GM12878 (cell line): ENCODE measurements at regions not wholly inside any gene's neighbourhood (a gene's known extent, or its start where the extent isn't known, plus 50 kb on each side); places are given as distances from the start of the nearest gene placed in this dataset.

ENCODE experiments used
- ATAC-seq: fragments of 200-7000 bp; cut with Tn5 transposase; 3 replicates; pipeline ENCODE4 v1.9.1; 2020; ENCODE audit warnings: mild to moderate bottlenecking, moderate library complexity
- BruUV-seq: library from RNA; stranded (reverse); fragments of 400-500 nt; replicated peaks from 2 replicates; lab custom pipeline; 2021; lab: Mats Ljungman, UMichigan
- CTCF ChIA-PET: fragments of 300-600 bp; sonication (Branson Sonifier 250); formaldehyde crosslinking; extraction: SDS; loops from one replicate; lab custom pipeline; 2021; ENCODE audit warnings: inconsistent platforms; lab: Yijun Ruan, JAX
- POLR2A ChIA-PET: fragments of 350-600 bp; formaldehyde crosslinking; extraction: SDS; loops from one replicate; lab custom pipeline; 2021; ENCODE audit warnings: inconsistent platforms; lab: Charles Lee
- RAD21 ChIA-PET: fragments of 300-600 bp; sonication (Branson Sonifier 250); formaldehyde crosslinking; loops from one replicate; lab custom pipeline; 2023; ENCODE audit warnings: antibody characterized with exemption; ENCODE audit not compliant: unreplicated experiment; lab: Charles Lee
- SMC1A ChIA-PET: fragments of 300-600 bp; sonication (Branson Sonifier 250); formaldehyde crosslinking; loops from one replicate; lab custom pipeline; 2023; ENCODE audit not compliant: unreplicated experiment, uncharacterized antibody; lab: Charles Lee
- DNase-seq: peaks from one replicate; pipeline ENCODE4 v3.0.0-alpha.2; 2011; ENCODE audit warnings: low read depth, low spot score
- FAIRE-seq: peaks from 3 replicates; lab custom pipeline; 2011; peaks lifted over from hg19 to GRCh38; lab: Jason Lieb, UNC
- H2AFZ ChIP-seq: 2 replicates; pipeline ENCODE4 v1.6.0; 2011; ENCODE audit warnings: low read depth, low read length, control low read depth; ENCODE audit not compliant: control insufficient read depth
- H3K27ac ChIP-seq: 2 replicates; pipeline ENCODE4 v1.5.1; 2011; ENCODE audit warnings: control low read depth; ENCODE audit not compliant: control insufficient read depth, insufficient read depth
- H3K27me3 ChIP-seq, 2 experiments: replicated peaks in 1 of 2; 2 replicates each; pipeline versions ENCODE4 v1.6.0 to v1.6.1; 2011; ENCODE audit warnings: low read length in 1 of 2; ENCODE audit not compliant: control insufficient read depth in 2 of 2, insufficient read depth in 2 of 2
- H3K36me3 ChIP-seq, 2 experiments: 2 replicates each; pipeline ENCODE4 v1.5.1; 2011; ENCODE audit warnings: low read length in 1 of 2; ENCODE audit not compliant: control insufficient read depth in 2 of 2, insufficient read depth in 2 of 2
- H3K4me1 ChIP-seq: 2 replicates; pipeline ENCODE4 v1.6.1; 2011; ENCODE audit warnings: mild to moderate bottlenecking, low read length, moderate library complexity, mixed read lengths; ENCODE audit not compliant: control insufficient read depth, insufficient read depth
- H3K4me2 ChIP-seq: 2 replicates; pipeline ENCODE4 v1.6.0; 2011; ENCODE audit warnings: control low read depth; ENCODE audit not compliant: control insufficient read depth, insufficient read depth
- H3K4me3 ChIP-seq: fragments of 200-600 bp; sonication (generic); 2 replicates; pipeline ENCODE4 v1.5.1; 2016
- H3K79me2 ChIP-seq: 2 replicates; pipeline ENCODE4 v1.6.0; 2011; ENCODE audit warnings: low read length; ENCODE audit not compliant: control insufficient read depth, insufficient read depth
- H3K9ac ChIP-seq: 2 replicates; pipeline ENCODE4 v1.8.0; 2011; ENCODE audit warnings: low read length, control low read depth, mixed read lengths; ENCODE audit not compliant: control insufficient read depth, insufficient read depth
- H3K9me3 ChIP-seq: replicated peaks from 3 replicates; pipeline ENCODE4 v1.5.1; 2011; ENCODE audit warnings: mild to moderate bottlenecking, low read length; ENCODE audit not compliant: control insufficient read depth, insufficient read depth
- H4K20me1 ChIP-seq: 2 replicates; pipeline ENCODE4 v1.6.0; 2011; ENCODE audit not compliant: control insufficient read depth, insufficient read depth
- EED ChIP-seq: sonication (generic); IDR thresholded peaks from 2 replicates; pipeline ENCODE4 v1.6.1; 2016; ENCODE audit warnings: antibody characterized with exemption, low read depth
- JUNB ChIP-seq: IDR thresholded peaks from 2 replicates; pipeline ENCODE4 v1.6.1; 2016; ENCODE audit warnings: antibody characterized with exemption, mild to moderate bottlenecking
- MEF2A ChIP-seq: IDR thresholded peaks from 2 replicates; pipeline ENCODE4 v1.6.1; 2011; ENCODE audit warnings: low read depth, mild to moderate bottlenecking, low read length, moderate library complexity; ENCODE audit not compliant: insufficient read depth
- NR2C1 ChIP-seq: fragments of 450-650 bp; IDR thresholded peaks from 2 replicates; pipeline ENCODE4 v1.6.1; 2017; ENCODE audit warnings: antibody characterized with exemption, mild to moderate bottlenecking, moderate library complexity
- RELA ChIP-seq: fragments of 450-650 bp; IDR thresholded peaks from 2 replicates; pipeline ENCODE4 v1.8.0; 2014; ENCODE audit warnings: borderline replicate concordance; ENCODE audit not compliant: partially characterized antibody
- SMC3 ChIP-seq: IDR thresholded peaks from 2 replicates; pipeline ENCODE4 v1.6.1; 2011; ENCODE audit warnings: low read length, improper control_type of control experiment, borderline replicate concordance
- STAT1 ChIP-seq: fragments of 450-650 bp; conservative IDR thresholded peaks from 2 replicates; pipeline ENCODE4 v1.6.1; 2014; ENCODE audit warnings: antibody characterized with exemption, mild to moderate bottlenecking
- ZBED1 ChIP-seq: IDR thresholded peaks from 2 replicates; pipeline ENCODE4 v1.6.1; 2016; ENCODE audit warnings: borderline replicate concordance
- ZNF622 ChIP-seq: fragments of 450-650 bp; IDR thresholded peaks from 2 replicates; pipeline ENCODE4 v1.6.1; 2017; ENCODE audit warnings: mild to moderate bottlenecking, inconsistent platforms
- WGBS: methylation state at CpG from one replicate; pipeline ENCODE4 v1.1.6; 2016; ENCODE audit warnings: low lambda C conversion rate; ENCODE audit not compliant: insufficient replicate concordance, insufficient coverage; ENCODE audit errors: missing lambda C conversion rate; 5-methylcytosine and 5-hydroxymethylcytosine counted together
- in situ Hi-C: fragments of 300-500 bp; cut with MboI; formaldehyde crosslinking; loops from 9 replicates; pipeline ENCODE4 v1.14.3; 2018; ENCODE audit warnings: mixed read lengths
- intact Hi-C: fragments of 100-400 bp; cut with micrococcal nuclease; formaldehyde crosslinking; loops from one replicate; pipeline ENCODE4 v1.14.2; 2022; ENCODE audit not compliant: unreplicated experiment
- TF ChIP-seq, protein P1 (sequence below): fragments of 450-650 bp; formaldehyde crosslinking; IDR thresholded peaks from 2 replicates; pipeline ENCODE4 v1.4.0; 2022; ENCODE audit warnings: mild to moderate bottlenecking, moderate library complexity
- TF ChIP-seq, protein P2 (sequence below): fragments of 150-350 bp; IDR thresholded peaks from 2 replicates; pipeline ENCODE4 v1.6.1; 2016; ENCODE audit warnings: low read depth, low read length

DNA sequence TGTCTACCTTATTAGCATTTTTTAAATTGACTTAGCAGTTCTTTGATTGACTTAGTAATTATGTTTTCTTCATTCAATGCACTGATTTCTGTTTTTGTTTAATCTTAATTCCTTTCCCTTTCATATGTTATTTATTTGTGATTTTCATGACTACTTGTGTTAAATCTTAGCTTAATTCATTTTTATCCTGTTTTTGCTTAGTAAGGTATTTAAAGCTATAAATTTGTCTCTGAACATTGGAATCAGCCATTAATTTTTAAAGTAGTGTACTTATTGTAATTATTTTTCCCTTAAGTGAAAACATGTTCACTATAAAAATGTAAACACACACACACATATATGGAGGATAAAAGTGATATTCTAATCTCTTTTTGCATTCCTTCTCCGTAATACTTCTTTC is 109.1 kb upstream of the DIPK2B start:
- Histone ChIP-seq H3K9ac (no peak overlapping the region), H3K4me2 (no peak overlapping the region), H3K27ac (no peak overlapping the region), H3K79me2 (no peaks in the 10 kb centered on the region), H3K4me1 (no peaks in the 10 kb centered on the region), H3K27me3 (no peaks in the 10 kb centered on the region), H3K4me3 (no peak overlapping the region), H3K36me3 (no peaks in the 10 kb centered on the region), H4K20me1 (no peaks in the 10 kb centered on the region)
- WGBS, result 86% methylated on average over 1 of the region's 1 CpG
- ATAC-seq, result no peak
- POLR2A ChIA-PET, result no interaction called here
- no TSS peak for BruUV-seq
- intact Hi-C loops (no loop called here), in situ Hi-C loops (no loop called here)
- CTCF ChIA-PET, result interaction anchor here (0.8 kb wide), 1 partner anchor 16 kb away, joined by 3 read pairs; no protein-coding TSS in a partner anchor
- RAD21 ChIA-PET, result no interaction called here
- no peak for DNase-seq
- SMC1A ChIA-PET, result no interaction called here
- no peak for FAIRE-seq
- TF ChIP-seq ZBED1, result no peak
- TF ChIP-seq, protein P1, sequence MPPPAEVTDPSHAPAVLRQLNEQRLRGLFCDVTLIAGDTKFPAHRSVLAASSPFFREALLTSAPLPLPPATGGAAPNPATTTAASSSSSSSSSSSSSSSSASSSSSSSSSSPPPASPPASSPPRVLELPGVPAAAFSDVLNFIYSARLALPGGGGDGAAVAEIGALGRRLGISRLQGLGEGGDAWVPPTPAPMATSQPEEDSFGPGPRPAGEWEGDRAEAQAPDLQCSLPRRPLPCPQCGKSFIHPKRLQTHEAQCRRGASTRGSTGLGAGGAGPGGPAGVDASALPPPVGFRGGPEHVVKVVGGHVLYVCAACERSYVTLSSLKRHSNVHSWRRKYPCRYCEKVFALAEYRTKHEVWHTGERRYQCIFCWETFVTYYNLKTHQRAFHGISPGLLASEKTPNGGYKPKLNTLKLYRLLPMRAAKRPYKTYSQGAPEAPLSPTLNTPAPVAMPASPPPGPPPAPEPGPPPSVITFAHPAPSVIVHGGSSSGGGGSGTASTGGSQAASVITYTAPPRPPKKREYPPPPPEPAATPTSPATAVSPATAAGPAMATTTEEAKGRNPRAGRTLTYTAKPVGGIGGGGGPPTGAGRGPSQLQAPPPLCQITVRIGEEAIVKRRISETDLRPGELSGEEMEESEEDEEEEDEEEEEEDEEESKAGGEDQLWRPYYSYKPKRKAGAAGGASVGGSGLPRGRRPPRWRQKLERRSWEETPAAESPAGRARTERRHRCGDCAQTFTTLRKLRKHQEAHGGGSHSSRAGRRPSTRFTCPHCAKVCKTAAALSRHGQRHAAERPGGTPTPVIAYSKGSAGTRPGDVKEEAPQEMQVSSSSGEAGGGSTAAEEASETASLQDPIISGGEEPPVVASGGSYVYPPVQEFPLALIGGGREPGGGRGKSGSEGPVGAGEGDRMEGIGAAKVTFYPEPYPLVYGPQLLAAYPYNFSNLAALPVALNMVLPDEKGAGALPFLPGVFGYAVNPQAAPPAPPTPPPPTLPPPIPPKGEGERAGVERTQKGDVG, result no peak
- TF ChIP-seq, all 136 proteins: peak for 0
- no peak overlapping the region for H2AFZ ChIP-seq
- no peaks in the 10 kb centered on the region for H3K9me3 ChIP-seq

DNA sequence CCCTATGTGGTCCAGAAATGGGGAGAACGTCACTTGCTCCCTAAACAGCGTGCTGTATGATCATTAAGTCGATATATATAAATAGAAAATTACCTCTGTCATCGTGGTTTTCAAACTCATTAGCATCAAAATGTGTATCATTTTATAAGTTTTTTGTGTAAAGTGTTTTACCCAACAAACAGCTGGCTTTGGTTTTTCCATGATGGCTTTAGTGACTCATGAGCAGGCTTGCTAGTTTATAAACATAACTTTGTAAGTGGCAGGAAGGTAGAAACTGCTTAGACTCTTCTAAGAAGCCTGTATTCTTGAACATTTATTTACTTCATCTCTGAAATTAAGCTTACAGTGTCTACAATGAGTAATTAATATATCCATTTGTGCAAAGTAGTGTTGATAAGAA is 108.4 kb upstream of the DIPK2B start:
- no TSS peak for BruUV-seq
- Histone ChIP-seq H3K4me2 (no peak overlapping the region), H3K79me2 (no peaks in the 10 kb centered on the region), H3K27ac (no peak overlapping the region), H4K20me1 (no peaks in the 10 kb centered on the region), H2AFZ (no peak overlapping the region), H3K9ac (no peak overlapping the region), H3K9me3 (no peaks in the 10 kb centered on the region), H3K4me3 (no peak overlapping the region), H3K36me3 (no peaks in the 10 kb centered on the region), H3K4me1 (no peaks in the 10 kb centered on the region), H3K27me3 (no peaks in the 10 kb centered on the region)
- no peak for ATAC-seq
- ChIA-PET SMC1A (interaction anchor here (0.9 kb wide), 1 partner anchor 13 kb away, joined by 3 read pairs; no protein-coding TSS in a partner anchor), RAD21 (no interaction called here), CTCF (interaction anchor here (0.8 kb wide), 1 partner anchor 16 kb away, joined by 3 read pairs; no protein-coding TSS in a partner anchor), POLR2A (no interaction called here)
- WGBS, result 13% methylated on average over 4 of the region's 4 CpGs
- in situ Hi-C loops (no loop called here), intact Hi-C loops (no loop called here)
- no peak for DNase-seq
- no peak for FAIRE-seq
- TF ChIP-seq NR2C1, result no peak
- no peak for TF ChIP-seq SMC3
- no peak for TF ChIP-seq ZNF622
- TF ChIP-seq STAT1, result no peak
- TF ChIP-seq, protein P2, sequence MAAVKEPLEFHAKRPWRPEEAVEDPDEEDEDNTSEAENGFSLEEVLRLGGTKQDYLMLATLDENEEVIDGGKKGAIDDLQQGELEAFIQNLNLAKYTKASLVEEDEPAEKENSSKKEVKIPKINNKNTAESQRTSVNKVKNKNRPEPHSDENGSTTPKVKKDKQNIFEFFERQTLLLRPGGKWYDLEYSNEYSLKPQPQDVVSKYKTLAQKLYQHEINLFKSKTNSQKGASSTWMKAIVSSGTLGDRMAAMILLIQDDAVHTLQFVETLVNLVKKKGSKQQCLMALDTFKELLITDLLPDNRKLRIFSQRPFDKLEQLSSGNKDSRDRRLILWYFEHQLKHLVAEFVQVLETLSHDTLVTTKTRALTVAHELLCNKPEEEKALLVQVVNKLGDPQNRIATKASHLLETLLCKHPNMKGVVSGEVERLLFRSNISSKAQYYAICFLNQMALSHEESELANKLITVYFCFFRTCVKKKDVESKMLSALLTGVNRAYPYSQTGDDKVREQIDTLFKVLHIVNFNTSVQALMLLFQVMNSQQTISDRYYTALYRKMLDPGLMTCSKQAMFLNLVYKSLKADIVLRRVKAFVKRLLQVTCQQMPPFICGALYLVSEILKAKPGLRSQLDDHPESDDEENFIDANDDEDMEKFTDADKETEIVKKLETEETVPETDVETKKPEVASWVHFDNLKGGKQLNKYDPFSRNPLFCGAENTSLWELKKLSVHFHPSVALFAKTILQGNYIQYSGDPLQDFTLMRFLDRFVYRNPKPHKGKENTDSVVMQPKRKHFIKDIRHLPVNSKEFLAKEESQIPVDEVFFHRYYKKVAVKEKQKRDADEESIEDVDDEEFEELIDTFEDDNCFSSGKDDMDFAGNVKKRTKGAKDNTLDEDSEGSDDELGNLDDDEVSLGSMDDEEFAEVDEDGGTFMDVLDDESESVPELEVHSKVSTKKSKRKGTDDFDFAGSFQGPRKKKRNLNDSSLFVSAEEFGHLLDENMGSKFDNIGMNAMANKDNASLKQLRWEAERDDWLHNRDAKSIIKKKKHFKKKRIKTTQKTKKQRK, result no peak
- TF ChIP-seq EED, result no peak
- no peak for TF ChIP-seq RELA
- no peak for TF ChIP-seq MEF2A
- TF ChIP-seq JUNB, result no peak
